ENCODE measurements at regions not wholly inside any gene's neighbourhood (a gene's known extent, or its start where the extent isn't known, plus 50 kb on each side); places are given as distances from the start of the nearest gene placed in this dataset.

GRCh38 chr3:117793622-117794265 lies 1084.2 kb downstream of the TUSC7 start:
- TF ChIP-seq, protein P1, sequence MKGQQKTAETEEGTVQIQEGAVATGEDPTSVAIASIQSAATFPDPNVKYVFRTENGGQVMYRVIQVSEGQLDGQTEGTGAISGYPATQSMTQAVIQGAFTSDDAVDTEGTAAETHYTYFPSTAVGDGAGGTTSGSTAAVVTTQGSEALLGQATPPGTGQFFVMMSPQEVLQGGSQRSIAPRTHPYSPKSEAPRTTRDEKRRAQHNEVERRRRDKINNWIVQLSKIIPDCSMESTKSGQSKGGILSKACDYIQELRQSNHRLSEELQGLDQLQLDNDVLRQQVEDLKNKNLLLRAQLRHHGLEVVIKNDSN (IDR thresholded peaks at IDR 0.05; ENCODE audit: borderline replicate concordance, low read depth) = no peak
- TF ChIP-seq CTCF (IDR thresholded peaks at IDR 0.05) (no peak), RAD21 (IDR thresholded peaks at IDR 0.05; ENCODE audit: low read length) (no peak), EZH2phosphoT487 (IDR thresholded peaks at IDR 0.05; ENCODE audit: borderline replicate concordance, low read depth) (no peak), TCF12 (IDR thresholded peaks at IDR 0.05) (no peak), USF2 (IDR thresholded peaks at IDR 0.05; ENCODE audit: borderline replicate concordance, low read depth, low read length) (no peak)
